ENCODE measurements at regions not wholly inside any gene's neighbourhood (a gene's known extent, or its start where the extent isn't known, plus 50 kb on each side); places are given as distances from the start of the nearest gene placed in this dataset.

GRCh38 chr4:36000941-36001557 is 243.3 kb downstream of the ARAP2 start:
- no peaks in the 10 kb centered on the region for H3K9me3 ChIP-seq (ENCODE audit: control insufficient read depth, low read length, poor library complexity, severe bottlenecking)

DNA sequence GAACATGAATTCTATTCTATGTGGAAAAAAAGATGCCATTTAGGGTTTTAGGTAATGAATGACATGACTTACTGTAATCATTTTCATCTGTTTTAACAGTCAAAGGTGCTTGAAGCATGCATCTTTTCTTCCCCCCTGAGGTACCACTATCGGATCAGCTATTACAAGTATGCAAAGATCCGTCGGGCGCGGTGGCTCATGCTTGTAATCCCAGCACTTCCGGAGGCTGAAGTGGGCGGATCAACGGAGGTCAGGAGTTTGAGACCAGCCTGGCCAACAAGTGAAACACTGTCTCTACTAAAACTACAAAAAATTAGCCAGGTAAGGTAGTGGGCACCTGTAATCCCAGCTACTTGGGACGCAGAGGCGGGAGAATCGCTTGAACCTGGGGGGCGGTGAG is 241.3 kb downstream of the ARAP2 start:
- no peaks in the 10 kb centered on the region for H3K4me1 Mint-ChIP-seq
- no peak overlapping the region for H3K4me3 Mint-ChIP-seq
- peaks cover 4% of the 10 kb centered on the region for H3K36me3 Mint-ChIP-seq (ENCODE audit: low read depth)
- ATAC-seq (no peak), DNase-seq (no peak)
- H3K27ac Mint-ChIP-seq: no peak overlapping the region
- no peaks in the 10 kb centered on the region for H3K9me3 ChIP-seq (ENCODE audit: control insufficient read depth, low read length, poor library complexity, severe bottlenecking)
- H3K27me3 Mint-ChIP-seq: no peaks in the 10 kb centered on the region

More at GRCh38 chr4:36000941-36001557, 243.3 kb downstream of the ARAP2 start:
- DNase-seq (no peak), ATAC-seq (no peak)
- Mint-ChIP-seq H3K27ac (no peak overlapping the region), H3K27me3 (no peaks in the 10 kb centered on the region), H3K36me3 (ENCODE audit: low read depth) (peaks cover 5% of the 10 kb centered on the region), H3K4me1 (no peaks in the 10 kb centered on the region), H3K4me3 (no peak overlapping the region)

GRCh38 chr4:36004204-36004851 is 240.0 kb downstream of the ARAP2 start:
- peaks cover 3% of the 10 kb centered on the region for H3K36me3 Mint-ChIP-seq (ENCODE audit: low read depth)
- H3K4me3 Mint-ChIP-seq: no peak overlapping the region
- no peak for ATAC-seq

DNA sequence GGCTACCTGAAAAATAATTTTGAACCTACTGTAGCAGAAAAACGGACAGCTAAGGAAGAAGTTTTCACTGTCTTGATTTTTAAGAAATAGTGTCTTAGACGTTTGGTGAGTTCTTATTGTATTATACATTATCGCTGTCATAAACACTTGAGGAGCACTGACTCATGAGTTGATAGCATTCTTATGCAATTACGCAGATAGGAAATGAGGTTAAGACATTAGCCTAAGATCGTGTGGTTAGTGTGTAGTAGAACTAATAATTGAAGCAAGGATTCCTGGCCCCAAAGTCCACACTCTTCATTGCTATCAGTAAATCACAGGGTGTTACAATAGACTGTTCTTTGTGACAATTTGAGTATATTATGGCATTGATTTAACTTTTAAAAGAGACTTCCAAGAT is 238.1 kb downstream of the ARAP2 start:
- no peak for ATAC-seq
- Mint-ChIP-seq H3K36me3 (ENCODE audit: low read depth) (peaks cover 3% of the 10 kb centered on the region), H3K27ac (no peak overlapping the region), H3K27me3 (no peaks in the 10 kb centered on the region), H3K4me3 (no peak overlapping the region), H3K4me1 (no peaks in the 10 kb centered on the region)
- H3K9me3 ChIP-seq (ENCODE audit: control insufficient read depth, low read length, poor library complexity, severe bottlenecking): no peaks in the 10 kb centered on the region
- DNase-seq: no peak

More at GRCh38 chr4:36004204-36004851, 240.0 kb downstream of the ARAP2 start:
- no peak for DNase-seq
- H3K9me3 ChIP-seq (ENCODE audit: control insufficient read depth, low read length, poor library complexity, severe bottlenecking): no peaks in the 10 kb centered on the region
- Mint-ChIP-seq H3K27ac (no peak overlapping the region), H3K27me3 (no peaks in the 10 kb centered on the region), H3K4me1 (no peaks in the 10 kb centered on the region)

- no peak for DNase-seq
- H3K4me3 Mint-ChIP-seq: no peak overlapping the region
Measured at GRCh38 chr4:36010397-36010929, 233.9 kb downstream of the ARAP2 start.

DNA sequence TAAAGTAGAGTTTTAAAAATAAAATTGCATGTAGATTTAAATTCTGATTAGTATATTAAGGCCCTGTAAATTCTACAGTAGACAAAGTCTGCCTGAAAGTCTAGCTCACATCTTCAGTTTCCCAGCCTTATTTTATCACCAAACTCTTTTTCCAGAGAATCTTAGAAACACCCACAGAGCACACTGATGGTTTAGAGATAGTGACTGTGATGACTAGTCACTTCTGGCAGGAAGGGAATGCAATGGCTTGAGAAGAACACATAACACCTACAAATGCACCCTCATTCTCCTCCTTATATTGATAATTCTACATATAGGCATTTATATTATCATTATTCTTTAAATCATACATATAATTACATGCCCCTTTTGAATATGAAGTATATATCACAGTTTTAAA is 232.9 kb downstream of the ARAP2 start:
- H3K36me3 Mint-ChIP-seq (ENCODE audit: low read depth): no peaks in the 10 kb centered on the region
- H3K9me3 ChIP-seq (ENCODE audit: control insufficient read depth, low read length, poor library complexity, severe bottlenecking): no peaks in the 10 kb centered on the region
- H3K27ac Mint-ChIP-seq: no peak overlapping the region
- DNase-seq (no peak), ATAC-seq (no peak)
- H3K4me3 Mint-ChIP-seq: no peak overlapping the region
- H3K4me1 Mint-ChIP-seq: no peaks in the 10 kb centered on the region
- no peaks in the 10 kb centered on the region for H3K27me3 Mint-ChIP-seq

More at GRCh38 chr4:36010397-36010929, 233.9 kb downstream of the ARAP2 start:
- H3K4me1 Mint-ChIP-seq: no peaks in the 10 kb centered on the region
- no peak for ATAC-seq
- H3K27me3 Mint-ChIP-seq: no peaks in the 10 kb centered on the region
- H3K27ac Mint-ChIP-seq: no peak overlapping the region
- no peaks in the 10 kb centered on the region for H3K9me3 ChIP-seq (ENCODE audit: control insufficient read depth, low read length, poor library complexity, severe bottlenecking)
- H3K36me3 Mint-ChIP-seq (ENCODE audit: low read depth): no peaks in the 10 kb centered on the region

- no peak overlapping the region for H3K4me3 Mint-ChIP-seq
- no peaks in the 10 kb centered on the region for H3K4me1 Mint-ChIP-seq
- H3K27ac Mint-ChIP-seq: no peak overlapping the region
- no peaks in the 10 kb centered on the region for H3K36me3 Mint-ChIP-seq (ENCODE audit: low read depth)
- ATAC-seq: no peak
- DNase-seq: no peak
- H3K9me3 ChIP-seq (ENCODE audit: control insufficient read depth, low read length, poor library complexity, severe bottlenecking): no peaks in the 10 kb centered on the region
- no peaks in the 10 kb centered on the region for H3K27me3 Mint-ChIP-seq
Measured at GRCh38 chr4:36012503-36012902, 231.8 kb downstream of the ARAP2 start.

- Mint-ChIP-seq H3K4me3 (no peak overlapping the region), H3K36me3 (ENCODE audit: low read depth) (no peaks in the 10 kb centered on the region), H3K27ac (no peak overlapping the region), H3K4me1 (no peaks in the 10 kb centered on the region), H3K27me3 (no peaks in the 10 kb centered on the region)
- DNase-seq (no peak), ATAC-seq (no peak)
- H3K9me3 ChIP-seq (ENCODE audit: control insufficient read depth, low read length, poor library complexity, severe bottlenecking): no peaks in the 10 kb centered on the region
Measured at GRCh38 chr4:36013206-36013605, 231.1 kb downstream of the ARAP2 start.

Measured in T-helper 17 cell (primary cell).